Fibroblast of gingiva (primary cell): ENCODE measurements at regions not wholly inside any gene's neighbourhood (a gene's known extent, or its start where the extent isn't known, plus 50 kb on each side); places are given as distances from the start of the nearest gene placed in this dataset.

Experiments
- DNase-seq: peaks from one replicate; pipeline ENCODE4 v3.0.0-alpha.2; 2011; ENCODE audit warnings: low read depth

DNA sequence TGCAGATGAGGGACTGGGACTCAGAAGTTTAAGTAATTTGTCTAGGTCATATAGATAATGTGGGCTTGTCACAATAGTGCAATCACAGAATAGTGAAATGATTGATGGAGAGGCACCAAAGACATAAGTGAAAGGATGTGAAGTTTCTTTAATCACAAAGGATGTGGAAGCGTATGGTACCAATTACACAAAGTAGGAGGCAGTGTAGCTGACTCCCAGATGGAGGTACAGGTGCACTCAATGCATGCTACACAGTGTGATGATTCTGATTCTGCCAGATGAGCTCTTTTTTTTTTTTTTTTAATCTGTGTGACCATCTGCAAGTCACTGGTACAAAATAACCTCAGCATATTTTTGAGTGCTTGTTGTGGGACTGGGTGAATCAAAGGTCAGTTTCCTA lies 411.3 kb downstream of the SPRY1 start:
- DNase-seq, result no peak

DNA sequence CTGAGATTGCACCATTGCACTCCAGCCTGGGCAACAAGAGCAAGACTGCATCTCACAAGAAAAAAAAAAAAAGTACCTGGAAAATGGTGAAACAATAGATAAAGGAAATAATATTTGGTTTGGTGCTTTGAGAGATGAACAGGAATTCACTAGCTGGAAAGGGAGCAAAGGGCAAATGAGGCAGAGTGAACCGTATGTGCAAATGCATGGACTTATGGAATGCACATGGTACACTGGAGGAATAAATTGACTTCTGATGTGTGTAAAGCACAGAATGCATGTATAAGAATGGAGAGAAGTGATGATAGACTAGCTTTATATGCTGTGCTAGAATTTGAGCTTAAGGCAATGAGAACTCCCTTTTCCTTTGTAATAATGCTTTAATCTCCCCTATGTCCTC lies 413.3 kb downstream of the SPRY1 start:
- DNase-seq, result no peak

DNA sequence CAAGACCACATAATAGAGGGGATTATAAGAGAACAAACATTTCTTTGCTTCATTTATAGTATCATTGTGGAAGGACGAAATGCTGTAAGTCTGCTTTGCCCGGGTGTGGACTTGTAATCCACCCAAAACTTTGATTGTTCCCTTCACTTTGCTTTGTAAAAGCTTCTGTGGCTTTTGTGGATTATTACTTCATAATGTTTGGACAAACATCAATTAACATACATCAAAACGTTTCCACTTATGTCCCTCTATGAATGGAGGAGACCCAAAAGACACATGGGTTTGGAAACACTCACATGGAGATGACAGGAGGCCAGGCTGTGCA lies 415.4 kb downstream of the SPRY1 start:
- DNase-seq, result no peak

DNA sequence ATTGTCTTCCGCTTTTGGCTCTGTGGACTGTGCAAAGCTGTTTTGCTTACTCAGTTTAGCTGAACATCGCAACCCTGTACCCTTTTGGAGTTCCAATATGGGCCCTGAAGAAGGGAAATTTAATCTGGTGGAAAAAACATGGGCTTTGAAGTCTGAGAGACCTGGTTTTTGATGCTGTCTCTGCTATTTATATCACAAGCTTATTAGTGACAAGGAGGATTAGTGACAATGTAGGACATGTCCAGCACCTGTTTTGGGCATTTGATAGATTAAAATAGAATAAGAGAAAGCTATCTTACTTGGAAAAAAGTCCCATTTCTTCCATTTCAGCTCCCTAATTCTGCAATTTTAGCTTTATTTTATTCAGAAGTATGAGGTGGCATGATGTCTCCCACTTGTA lies 417.3 kb downstream of the SPRY1 start:
- no peak for DNase-seq

DNA sequence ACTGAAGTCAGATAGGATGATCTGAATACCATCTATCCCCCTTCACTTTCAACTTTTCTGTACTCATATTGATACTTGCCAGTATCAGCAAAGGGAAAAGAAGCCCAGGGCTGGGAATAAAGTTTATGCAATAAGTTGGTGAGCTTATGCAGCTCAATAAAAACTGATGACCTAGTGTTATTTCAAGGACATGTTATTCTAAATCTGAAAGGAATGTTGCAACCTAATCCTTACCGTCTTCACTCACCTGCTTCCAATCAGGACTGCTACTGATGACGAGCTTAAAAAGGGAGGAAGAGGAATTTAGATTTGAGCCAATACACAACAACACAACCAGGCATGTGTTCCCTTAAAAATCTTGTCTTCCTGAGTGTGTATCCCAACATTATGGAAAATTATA lies 419.9 kb downstream of the SPRY1 start:
- DNase-seq, result peak; percentile 58

DNA sequence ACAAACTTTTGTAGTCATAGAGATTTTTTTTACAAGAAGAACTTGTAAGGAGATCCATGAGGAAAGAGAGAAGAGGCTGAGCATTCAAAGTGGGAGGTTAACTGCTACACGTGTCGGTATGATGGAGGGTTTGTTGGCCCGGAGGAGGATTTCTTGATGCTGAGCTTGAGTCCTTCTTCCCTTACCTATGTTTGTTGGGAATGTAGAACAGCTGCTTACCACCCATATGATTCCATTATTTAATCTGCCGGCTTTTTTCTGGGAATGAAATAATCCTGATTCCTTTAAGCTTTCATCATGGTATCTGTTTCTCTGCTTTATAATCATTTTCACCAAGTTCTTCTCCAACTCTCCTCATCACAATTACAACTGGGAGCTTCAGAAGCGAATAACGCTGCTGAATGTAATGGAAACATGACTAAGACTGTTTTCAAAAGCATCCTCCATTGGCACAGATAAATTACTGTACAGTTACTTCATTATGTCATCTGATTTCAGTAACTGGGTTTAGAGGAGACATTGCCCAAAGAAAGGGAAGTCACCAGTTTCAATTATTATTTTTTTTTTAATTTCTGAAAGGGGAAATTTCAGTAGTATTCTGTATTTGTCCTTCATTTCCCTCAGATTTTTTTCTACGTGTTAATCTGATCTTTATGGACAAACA lies 420.6 kb downstream of the SPRY1 start:
- no peak for DNase-seq

DNA sequence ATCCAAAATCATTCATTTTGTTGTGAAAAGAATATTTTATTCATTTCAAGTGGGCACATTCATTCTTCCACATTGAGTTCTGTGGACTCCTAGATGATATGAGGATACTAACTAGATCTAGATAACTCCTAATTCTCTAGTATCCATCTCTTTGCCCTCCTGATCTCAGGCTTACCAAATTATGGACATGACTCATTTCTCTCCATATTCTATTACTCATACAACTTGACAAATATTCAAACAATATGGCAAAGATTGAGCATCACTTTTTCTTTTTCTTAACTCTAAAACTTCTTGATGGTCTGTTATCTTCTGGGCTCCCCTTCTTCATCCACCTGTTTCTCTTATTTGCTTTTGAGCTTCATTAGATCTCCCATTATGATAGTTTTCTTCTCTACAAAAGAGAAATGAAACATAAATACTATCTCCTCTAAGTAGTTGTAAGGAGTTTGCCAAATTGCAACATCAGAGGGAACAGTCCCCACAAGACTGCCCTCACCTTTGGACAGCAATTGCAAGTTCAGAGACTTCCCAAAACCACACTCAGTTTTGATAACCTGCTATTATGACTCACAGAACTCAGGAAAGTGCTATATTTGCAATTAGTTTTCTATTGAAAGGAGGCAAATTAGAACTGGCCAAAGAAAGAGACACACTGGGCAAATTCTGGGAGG lies 422.9 kb downstream of the SPRY1 start:
- peak; percentile 52 for DNase-seq

DNA sequence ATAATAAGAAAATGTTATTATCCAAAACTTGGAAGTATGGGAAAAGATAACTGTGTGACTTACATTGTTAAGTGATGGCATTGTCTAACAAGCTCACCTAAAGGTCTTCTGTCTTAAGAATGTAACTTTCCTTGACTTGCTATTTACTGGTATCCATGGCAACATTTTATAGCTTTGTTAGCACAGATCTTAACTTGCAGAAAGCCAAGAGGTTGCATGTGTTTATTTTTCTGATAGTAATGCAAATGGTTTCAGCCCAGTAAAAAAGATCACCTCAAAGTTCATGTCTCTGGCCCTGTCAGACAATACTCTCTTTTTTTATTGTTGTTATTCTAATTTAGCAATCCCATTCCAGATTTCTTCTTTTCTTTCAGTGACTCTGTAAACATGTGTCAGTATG lies 425.3 kb downstream of the SPRY1 start:
- DNase-seq, result peak; percentile 67

DNA sequence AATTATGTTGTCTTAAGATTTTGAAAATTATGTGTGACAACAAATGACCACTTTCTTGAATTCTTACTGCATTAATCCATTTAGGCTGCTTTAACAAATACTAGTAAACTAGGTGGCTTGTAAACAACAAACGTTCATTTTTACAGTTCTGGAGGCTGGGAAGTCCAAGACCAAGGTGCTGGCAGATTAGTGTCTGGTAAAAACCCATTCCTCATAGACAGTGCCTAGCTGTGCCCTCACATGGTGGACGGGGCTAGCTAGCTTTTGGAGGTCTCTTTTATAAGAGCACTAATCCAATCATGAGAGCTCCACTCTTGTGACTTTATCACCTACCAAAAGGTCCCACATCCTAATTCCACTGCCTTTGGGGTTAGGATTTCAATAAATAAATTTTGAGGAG lies 425.8 kb downstream of the SPRY1 start:
- DNase-seq, result no peak

DNA sequence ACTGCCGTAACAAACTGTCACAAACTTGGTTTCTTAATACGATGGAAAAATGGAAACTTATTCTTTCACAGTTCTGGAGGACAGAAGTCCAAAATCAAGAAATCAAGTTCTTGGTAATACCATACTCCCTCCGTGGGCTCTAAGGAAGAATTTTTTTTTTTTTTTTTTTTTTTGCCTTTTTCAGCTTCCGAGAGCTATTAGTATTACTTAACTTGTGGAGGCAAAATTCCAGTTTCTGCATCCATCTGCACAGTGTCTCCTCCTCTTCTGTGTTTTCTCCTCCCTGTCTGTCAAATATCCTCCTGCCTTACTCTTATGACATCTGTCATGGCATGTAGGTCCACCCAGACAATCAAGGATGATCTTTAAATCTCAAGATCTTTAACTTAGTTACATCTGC lies 426.6 kb downstream of the SPRY1 start:
- no peak for DNase-seq

DNA sequence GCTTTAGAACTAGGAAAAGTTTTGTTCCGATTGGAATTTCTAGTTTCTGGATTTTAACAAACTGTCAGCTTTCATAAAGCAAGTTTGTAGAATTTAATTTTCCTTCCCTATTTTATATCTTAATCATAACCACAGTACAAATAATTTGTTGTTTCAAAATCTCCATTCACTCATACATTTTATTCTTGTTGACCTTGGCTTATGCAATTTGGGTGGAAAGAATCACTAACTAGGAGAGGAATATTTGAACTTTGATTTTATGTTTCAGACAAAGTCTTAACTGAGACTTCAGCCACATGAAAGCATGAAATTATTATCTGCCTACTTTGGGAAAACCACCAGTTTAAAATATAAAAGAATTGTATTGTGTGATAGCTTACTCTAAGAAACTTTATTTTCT lies 427.9 kb downstream of the SPRY1 start:
- DNase-seq, result peak; percentile 70

DNA sequence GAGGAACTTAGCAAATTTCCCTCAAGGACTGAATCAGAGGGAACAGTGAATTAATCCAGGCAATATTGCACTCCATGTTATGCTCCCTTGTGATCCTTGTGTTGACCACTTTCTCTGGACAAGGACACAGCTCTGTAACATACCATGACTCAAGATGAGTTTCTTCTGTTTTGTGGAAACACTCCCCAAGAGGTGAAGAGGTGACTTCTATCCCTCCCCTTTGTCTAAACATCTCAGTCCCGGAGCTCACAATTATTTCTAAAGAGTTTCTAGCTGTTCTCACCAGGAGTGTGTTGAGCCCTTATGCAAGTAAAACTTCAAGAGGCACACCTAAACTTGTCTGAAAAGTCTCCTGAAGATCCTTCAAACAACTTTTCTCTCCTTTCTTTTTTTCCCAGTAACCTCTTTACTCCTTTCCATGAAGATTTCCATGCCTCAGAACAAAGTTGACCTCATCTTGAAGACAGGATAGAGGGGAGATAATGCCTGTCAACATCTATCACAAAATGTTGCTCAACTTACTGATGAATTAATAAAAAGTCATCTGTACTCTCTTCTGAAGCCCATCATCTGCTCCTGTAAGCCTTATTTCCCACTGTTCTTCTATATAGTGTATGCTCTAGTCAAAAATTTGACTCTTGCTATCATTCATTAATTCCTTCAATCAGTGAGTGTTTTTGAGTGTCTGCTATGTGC lies 429.1 kb downstream of the SPRY1 start:
- peak; percentile 20 for DNase-seq

DNA sequence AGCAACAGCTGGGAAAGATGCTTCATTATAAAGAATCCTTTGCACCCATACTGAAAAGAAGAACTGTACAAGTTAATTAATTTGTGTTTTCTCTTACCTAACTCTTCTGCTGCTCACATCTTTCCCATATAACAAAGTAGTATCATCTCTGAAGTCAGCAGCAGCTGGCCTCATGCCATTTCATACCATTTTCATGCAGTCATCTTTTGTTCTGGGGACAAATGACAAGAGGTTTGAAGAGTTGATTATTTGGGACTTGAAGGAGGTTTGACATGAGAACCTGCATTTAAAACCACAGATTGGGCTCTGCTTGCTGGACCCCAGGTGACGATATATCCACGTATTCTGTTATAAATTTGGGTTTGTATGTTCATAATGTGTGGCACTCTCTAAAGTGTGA lies 430.3 kb downstream of the SPRY1 start:
- peak; percentile 54 for DNase-seq

DNA sequence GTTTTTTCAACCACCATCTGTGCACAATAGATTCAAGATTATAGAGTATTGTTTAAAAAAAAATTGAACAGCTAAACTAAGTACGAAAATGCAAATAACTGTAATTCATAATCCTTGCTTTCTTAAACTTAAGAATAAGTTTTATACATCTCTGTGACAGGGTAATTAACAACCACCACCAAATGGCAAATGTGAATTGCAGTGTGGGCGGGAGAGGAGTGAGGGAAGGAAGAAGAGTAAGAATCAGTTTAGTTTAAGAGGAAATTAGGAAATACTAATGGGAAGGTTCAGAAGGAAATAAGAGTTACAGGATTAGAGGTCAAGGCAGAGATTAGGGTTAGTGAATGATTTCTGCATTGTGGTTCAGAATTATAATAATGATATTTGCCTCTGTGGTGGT lies 430.9 kb downstream of the SPRY1 start:
- DNase-seq, result no peak

DNA sequence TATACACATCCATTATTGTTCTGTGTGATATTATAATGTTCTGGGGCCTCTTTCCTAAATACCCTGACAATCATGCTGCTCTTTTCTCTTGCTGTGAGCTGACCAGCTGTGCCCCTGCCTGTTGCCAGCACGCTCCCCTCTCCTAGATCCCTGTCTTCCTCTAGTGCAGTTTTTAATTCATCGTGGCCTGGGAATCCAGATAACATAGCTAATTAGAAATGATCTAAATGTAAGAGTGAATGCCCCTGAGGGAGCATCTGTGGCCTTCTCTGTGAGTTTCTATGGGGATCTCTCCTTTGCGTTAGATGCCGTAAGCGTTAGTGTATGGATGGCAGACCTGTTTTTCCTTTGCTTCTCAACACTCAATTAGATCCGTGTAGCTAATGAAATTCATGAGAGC lies 434.3 kb downstream of the SPRY1 start:
- no peak for DNase-seq

DNA sequence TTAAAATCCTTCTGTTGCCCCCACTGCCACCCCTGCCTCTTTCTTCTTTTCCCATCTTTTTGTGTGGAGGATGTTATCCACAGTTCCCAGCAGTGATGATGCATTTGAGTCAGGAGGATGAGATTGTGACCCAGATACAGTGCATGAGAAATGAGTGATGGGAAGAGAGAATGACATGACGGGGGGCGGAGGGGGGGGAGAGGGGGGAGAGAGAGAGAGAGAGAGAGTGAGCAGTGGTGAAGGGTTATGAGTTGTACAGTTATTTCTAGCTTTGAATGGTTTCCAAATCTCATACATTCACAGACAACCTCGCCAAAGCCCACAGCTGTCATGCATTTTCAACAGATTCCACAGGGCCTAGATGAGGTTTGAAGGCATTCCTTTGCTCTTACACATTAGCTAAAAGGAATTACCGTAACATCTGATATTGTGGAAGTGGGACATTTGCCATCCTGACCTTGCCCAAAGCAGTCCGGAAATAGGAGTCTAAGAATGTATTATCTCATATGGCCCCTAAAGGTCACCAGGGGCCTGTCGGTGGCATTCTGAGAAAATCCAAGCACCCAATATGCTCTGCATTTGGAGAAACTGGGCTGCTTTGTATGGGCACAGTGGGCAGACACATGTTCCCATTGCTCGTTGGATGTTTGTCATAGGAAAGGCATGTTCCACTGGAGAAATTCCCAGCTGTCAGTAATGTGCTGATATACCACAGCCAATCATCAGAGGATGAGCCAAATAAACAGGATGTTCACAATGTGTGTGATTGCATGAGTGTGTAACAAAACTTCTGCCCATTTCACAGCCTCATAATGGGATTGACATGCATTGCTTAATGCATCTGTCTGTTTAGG lies 435.8 kb downstream of the SPRY1 start:
- DNase-seq, result peak; percentile 99

DNA sequence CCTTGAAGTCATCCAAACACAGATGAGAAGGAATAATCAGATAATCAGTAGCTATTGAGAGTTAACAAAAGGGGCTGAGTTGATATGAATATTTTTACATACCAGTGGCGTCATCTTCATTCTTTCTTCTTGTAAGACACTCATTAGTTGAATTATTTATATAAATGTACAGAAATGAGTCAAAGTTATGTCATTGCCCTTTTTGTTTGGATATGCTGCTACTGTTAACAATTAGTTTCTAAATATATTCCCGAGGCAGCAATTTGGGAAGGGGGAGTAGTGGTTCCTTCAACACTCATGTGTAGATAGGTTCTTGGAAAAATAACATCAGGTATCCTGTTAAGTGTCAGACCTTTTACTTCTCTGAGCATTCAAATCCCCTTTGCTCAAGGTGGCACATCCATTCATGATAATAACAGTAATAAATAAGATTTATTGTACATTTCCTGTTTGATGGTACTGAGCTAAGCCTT lies 436.6 kb downstream of the SPRY1 start:
- DNase-seq, result no peak

DNA sequence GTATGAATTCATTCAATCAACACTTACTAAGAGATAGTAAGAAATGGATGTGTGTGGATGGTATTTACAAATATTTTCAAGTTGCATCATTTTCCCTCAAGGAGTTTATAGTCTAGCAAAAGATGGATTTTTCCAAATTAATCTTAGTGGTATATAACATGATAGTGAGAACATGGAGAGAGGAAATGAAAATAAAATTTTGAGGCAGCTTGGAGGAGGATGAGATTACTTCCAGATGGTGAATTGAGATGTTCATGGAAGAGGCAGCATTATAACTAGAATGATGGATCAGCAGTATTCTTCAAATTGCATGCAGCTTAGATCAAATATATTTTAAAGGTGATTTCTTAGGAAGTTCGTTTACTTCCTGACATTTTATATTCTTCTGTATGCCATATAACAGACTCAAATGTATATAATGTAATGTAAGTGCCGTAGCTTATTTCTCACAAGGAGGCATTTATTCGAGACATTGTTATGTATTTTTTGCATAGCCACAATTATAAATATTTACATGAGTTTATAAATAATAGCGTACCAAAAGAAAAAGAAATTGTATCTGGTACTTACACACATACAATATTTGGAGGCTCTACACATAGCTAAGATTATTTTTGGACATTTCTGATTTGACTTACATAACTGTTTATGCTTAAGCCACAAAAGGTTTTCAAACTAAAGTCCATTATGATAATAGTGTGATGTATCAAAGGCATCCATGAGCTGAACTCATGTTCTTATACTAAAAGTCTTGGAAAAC lies 439.4 kb downstream of the SPRY1 start:
- DNase-seq, result no peak

DNA sequence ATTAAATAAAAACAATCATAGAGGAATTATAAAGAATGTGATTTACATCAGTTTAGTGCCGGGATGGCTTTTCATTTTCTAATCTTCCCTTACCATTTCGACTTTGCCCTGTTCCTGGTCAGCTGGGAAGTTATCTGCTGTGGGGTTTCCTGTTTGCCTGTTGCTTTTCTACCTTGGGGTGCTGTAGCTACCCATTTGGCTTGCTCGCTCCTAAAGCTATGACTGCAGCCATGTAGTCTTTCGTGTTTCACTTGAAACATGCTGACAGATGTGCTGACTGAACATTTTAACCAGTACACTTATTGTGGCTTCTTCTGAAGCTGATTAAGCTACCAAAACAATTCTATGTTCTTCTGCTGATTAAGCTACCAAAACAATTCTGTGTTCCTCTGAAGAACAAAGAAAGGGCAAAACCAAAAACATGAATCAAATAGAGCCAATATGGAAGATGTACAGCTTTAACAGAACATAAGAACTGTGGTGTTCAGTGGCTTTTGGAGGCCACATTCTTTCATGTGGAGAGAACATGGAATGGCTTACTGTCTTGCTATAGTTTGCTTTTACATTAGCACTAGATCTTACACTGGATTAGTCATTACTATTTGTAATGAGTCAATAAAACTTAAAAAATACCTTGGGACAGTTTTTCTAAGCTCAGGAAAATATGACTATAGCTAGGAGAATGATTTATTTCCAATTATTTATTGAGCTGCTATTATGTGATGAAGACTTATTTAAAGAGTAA lies 440.4 kb downstream of the SPRY1 start:
- no peak for DNase-seq

DNA sequence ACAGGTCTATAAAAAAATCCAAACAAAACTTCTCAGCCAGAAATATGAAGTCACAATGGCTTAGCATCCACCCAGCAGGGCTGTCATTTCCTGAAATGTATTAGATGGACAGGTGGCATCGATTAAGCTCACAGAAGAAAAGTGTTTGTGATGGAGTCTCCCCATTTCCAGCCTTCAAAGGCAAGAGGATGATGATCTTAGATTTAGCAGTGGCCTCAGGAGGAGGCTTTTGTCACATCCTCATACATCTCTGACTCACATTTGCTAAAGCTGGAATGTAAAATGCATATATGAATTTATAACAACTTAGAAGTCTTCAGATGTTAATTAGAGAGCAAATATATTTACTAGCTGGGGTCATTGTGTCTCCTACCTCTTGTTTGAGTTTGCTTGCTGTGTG lies 441.9 kb downstream of the SPRY1 start:
- DNase-seq, result no peak

DNA sequence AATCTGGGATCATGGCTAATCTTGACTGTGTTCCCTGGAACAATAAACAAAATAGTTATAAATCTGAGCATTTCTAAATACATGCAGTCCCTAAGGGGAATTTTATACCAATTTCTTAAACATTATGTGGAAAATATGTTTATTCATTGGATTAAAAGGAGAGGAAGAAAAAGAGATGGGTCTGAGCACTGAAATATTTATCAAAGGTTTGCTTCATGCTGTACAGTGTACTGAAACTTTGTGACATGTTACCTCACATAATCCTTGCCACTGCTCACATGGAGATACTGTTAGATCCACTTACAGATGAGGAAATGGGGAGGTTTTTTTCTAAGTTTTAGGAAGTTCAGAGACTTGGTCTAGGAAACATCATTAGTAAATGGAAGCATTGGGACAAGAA lies 443.6 kb downstream of the SPRY1 start:
- DNase-seq, result peak; percentile 66
